Right lobe of liver (tissue), 6 donors: ENCODE measurements at regions not wholly inside any gene's neighbourhood (a gene's known extent, or its start where the extent isn't known, plus 50 kb on each side); places are given as distances from the start of the nearest gene placed in this dataset.
"Not testable (repeated sequence)": the region's sequence is repeated elsewhere in the genome, so short reads cannot be mapped to it uniquely, and the experiment has no call there.

Experiments
- ATAC-seq, 4 donors: fragments of 200-7000 bp; cut with Tn5 transposase; one replicate each; pipeline ENCODE4 v1.9.1; 2020; ENCODE audit warnings: mild to moderate bottlenecking in 4 of 4, moderate library complexity in 4 of 4
- DNase-seq, 3 donors: peaks; one replicate each; pipeline ENCODE4 v3.0.0-alpha.2; 2020
- H3K27ac ChIP-seq, 3 donors: fragments of 200-600 bp; one replicate each; pipeline ENCODE4 v1.8.0; 2022
- H3K27me3 ChIP-seq, 2 donors: fragments of 200-600 bp; one replicate each; pipeline ENCODE4 v1.8.0; 2022
- H3K36me3 ChIP-seq, 4 donors: fragments of 200-600 bp; sonication (generic) in 1 of 4; one replicate each; pipeline versions ENCODE4 v1.5.1 to v1.8.0; 2017 to 2022; ENCODE audit warnings: control low read depth in 1 of 4
- H3K4me1 ChIP-seq, 4 donors: fragments of 200-600 bp; sonication (generic) in 1 of 4; one replicate each; pipeline versions ENCODE4 v1.5.1 to v1.8.0; 2017 to 2022; ENCODE audit warnings: control low read depth in 1 of 4
- H3K4me3 ChIP-seq, 3 donors: fragments of 200-600 bp; one replicate each; pipeline ENCODE4 v1.8.0; 2022
- H3K9me3 ChIP-seq, 4 donors: fragments of 200-600 bp; sonication (generic) in 1 of 4; one replicate each; pipeline versions ENCODE4 v1.5.1 to v1.8.0; 2017 to 2022; ENCODE audit warnings: control low read depth in 1 of 4
- POLR2A ChIP-seq: fragments of 450-650 bp; IDR thresholded peaks from one replicate; pipeline ENCODE4 v1.6.1; 2017; ENCODE audit warnings: antibody characterized with exemption, mild to moderate bottlenecking
- WGBS: methylation state at CpG from one replicate; pipeline ENCODE4 v1.1.6; 2018; ENCODE audit warnings: low coverage, low lambda C conversion rate; ENCODE audit not compliant: insufficient coverage; ENCODE audit errors: missing lambda C conversion rate; 5-methylcytosine and 5-hydroxymethylcytosine counted together
- intact Hi-C, 2 donors: fragments of 100-400 bp; cut with DNase I; formaldehyde crosslinking; loops; one replicate each; pipeline versions ENCODE4 v1.11.2 to v1.14.1; 2022
- TF ChIP-seq, protein P1 (sequence below), 4 donors: fragments of 200-600 bp in 3 of 4; fragments of 450-650 bp in 1 of 4; IDR thresholded peaks; one replicate each; pipeline versions ENCODE4 v1.5.1 to v1.8.0; 2016 to 2022; ENCODE audit warnings: antibody characterized with exemption in 4 of 4, mild to moderate bottlenecking in 2 of 4
- donor health status: DM: no; HTN: yes; CAD: no.
- donor health status: DM: no; HTN: no; CAD: no.
- donor health status: DM: no; HTN: no; CAD: no.
- donor health status: DM: no; HTN: yes; CAD: no.
- donor health status: DM: no; HTN: yes; CAD: no.

DNA sequence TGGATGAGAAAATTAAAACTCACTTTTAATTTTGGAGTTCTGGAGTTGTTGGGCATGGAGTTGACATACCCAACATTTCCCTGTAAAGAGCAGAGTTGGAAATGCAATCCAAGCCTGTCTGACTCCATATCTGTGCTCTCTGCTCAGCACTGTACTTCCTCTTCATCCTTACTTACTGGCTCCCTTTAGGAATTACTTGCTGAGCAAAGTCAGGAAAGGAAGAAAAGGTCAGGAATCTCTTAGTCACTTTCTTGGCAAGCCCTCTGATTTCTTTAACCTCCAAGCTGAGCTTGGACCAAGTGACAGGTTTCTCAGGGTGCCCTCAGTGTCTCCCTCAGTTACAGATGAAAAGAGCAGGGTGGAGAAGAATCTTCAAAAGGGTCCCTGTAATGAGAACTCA, 501.5 kb downstream of the ZIC3 start:
- no peak for TF ChIP-seq POLR2A
- TF ChIP-seq, protein P1, sequence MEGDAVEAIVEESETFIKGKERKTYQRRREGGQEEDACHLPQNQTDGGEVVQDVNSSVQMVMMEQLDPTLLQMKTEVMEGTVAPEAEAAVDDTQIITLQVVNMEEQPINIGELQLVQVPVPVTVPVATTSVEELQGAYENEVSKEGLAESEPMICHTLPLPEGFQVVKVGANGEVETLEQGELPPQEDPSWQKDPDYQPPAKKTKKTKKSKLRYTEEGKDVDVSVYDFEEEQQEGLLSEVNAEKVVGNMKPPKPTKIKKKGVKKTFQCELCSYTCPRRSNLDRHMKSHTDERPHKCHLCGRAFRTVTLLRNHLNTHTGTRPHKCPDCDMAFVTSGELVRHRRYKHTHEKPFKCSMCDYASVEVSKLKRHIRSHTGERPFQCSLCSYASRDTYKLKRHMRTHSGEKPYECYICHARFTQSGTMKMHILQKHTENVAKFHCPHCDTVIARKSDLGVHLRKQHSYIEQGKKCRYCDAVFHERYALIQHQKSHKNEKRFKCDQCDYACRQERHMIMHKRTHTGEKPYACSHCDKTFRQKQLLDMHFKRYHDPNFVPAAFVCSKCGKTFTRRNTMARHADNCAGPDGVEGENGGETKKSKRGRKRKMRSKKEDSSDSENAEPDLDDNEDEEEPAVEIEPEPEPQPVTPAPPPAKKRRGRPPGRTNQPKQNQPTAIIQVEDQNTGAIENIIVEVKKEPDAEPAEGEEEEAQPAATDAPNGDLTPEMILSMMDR (IDR thresholded peaks at IDR 0.05) = no peak
- H3K9me3 ChIP-seq = no peaks in the 10 kb centered on the region
- no peaks in the 10 kb centered on the region for H3K4me1 ChIP-seq
- no peak overlapping the region for H3K27ac ChIP-seq
- DNase-seq (no peak), ATAC-seq (no peak)
- peaks cover 0 to 3% of the 10 kb centered on the region in 2 donors for H3K27me3 ChIP-seq
- no peak overlapping the region for H3K4me3 ChIP-seq
- H3K36me3 ChIP-seq = no peaks in the 10 kb centered on the region
- intact Hi-C loops = no loop called here

DNA sequence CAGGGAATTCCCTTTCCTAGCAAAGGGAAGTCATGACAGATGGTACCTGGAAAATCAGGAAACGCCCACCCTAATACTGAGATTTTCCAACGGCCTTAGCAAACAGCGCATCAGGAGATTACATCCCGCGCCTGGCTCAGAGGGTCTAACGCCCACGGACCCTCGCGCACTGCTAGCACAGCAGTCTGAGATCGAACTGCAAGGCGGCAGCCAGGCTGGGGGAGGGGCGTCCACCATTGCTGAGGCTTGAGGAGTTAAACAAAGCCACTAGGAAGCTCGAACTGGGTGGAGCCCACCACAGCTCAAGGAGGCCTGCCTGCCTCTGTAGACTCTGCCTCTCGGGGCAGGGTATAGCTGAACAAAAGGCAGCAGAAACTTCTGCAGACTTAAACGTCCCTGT, 507.7 kb downstream of the ZIC3 start:
- TF ChIP-seq POLR2A = no peak
- TF ChIP-seq, protein P1 (IDR thresholded peaks at IDR 0.05) = no peak
- no peaks in the 10 kb centered on the region for H3K36me3 ChIP-seq
- H3K4me1 ChIP-seq = no peaks in the 10 kb centered on the region
- H3K27ac ChIP-seq = no peak overlapping the region
- ATAC-seq (no peak), DNase-seq (no peak)
- intact Hi-C loops = no loop called here
- no peaks in the 10 kb centered on the region for H3K9me3 ChIP-seq
- WGBS = 37% methylated on average over 2 of the region's 15 CpGs
- H3K27me3 ChIP-seq = peaks cover 0 to 3% of the 10 kb centered on the region in 2 donors
- H3K4me3 ChIP-seq = no peak overlapping the region

DNA sequence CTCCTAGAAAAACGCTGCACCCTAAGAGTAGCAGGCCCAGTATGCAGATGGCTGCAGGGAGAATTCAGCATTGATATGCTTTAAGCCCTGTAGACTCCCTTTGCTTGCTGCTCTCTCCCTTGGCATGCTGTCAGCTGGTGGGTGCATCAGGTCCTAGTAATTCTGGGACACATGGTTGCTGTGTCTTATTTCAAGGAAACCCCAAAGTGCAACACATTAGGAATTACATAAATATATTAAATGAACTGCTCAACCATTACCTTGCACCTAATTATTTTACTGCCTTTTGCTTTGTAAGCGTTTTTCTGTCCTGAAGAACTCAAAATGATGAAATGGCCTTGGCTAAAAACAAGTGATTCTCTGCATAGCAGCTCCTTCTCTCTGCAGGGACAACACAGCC, 516.3 kb downstream of the ZIC3 start:
- 20% methylated on average over 2 of the region's 2 CpGs for WGBS

DNA sequence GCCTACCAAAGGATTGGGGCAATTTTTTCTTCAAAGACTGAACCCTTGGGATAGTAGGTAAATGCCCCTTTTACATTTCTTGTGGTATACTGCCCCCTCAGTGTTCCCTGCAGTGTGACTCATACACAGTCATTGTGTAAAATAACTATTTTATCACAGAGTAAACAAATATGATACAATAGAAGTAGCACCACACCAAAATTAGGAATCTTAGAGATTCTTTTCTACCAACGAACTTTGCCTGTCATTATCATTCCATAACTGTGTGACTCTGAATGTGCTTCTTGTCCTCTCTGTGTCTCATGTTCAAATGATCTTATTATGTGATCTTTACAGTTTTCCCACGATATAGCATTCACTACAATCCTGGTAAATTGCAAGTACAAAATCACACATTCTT, 517.0 kb downstream of the ZIC3 start:
- ATAC-seq (no peak), DNase-seq (no peak)
- TF ChIP-seq, protein P1 (IDR thresholded peaks at IDR 0.05) = no peak
- no peak for TF ChIP-seq POLR2A
- WGBS = 12% methylated on average over 2 of the region's 2 CpGs
- H3K4me1 ChIP-seq = no peaks in the 10 kb centered on the region
- H3K4me3 ChIP-seq = no peak overlapping the region
- intact Hi-C loops = no loop called here
- H3K27ac ChIP-seq = no peak overlapping the region
- H3K36me3 ChIP-seq = no peaks in the 10 kb centered on the region
- H3K9me3 ChIP-seq = no peaks in the 10 kb centered on the region
- H3K27me3 ChIP-seq = no peaks in the 10 kb centered on the region

More for the DNA sequence above, 516.3 kb downstream of the ZIC3 start:
- H3K36me3 ChIP-seq = no peaks in the 10 kb centered on the region
- no peak for ATAC-seq
- no peak for DNase-seq
- no peaks in the 10 kb centered on the region for H3K9me3 ChIP-seq
- no peak overlapping the region for H3K27ac ChIP-seq
- intact Hi-C loops = no loop called here
- no peaks in the 10 kb centered on the region for H3K27me3 ChIP-seq
- H3K4me1 ChIP-seq = no peaks in the 10 kb centered on the region
- TF ChIP-seq, protein P1 (IDR thresholded peaks at IDR 0.05) = no peak
- no peak for TF ChIP-seq POLR2A
- no peak overlapping the region for H3K4me3 ChIP-seq

DNA sequence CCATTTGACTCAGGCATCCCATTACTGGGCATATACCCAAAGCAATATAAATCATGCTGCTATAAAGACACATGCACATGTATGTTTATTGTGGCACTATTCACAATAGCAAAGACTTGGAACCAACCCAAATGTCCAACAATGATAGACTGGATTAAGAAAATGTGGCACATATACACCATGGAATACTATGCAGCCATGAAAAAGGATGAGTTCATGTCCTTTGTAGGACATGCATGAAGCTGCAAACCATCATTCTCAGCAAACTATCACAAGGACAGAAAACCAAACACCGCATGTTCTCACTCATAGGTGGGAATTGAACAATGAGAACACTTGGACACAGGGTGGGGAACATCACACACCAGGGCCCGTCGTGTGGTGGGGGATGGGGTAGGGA, 545.0 kb downstream of the ZIC3 start:
- ATAC-seq, DNase-seq, H3K27ac ChIP-seq, intact Hi-C loops, H3K4me3 ChIP-seq, H3K36me3 ChIP-seq, H3K9me3 ChIP-seq, H3K27me3 ChIP-seq, H3K4me1 ChIP-seq: not testable (repeated sequence)
- 83% methylated on average over 1 of the region's 3 CpGs for WGBS
